Natural killer cell (primary cell): ENCODE measurements at regions not wholly inside any gene's neighbourhood (a gene's known extent, or its start where the extent isn't known, plus 50 kb on each side); places are given as distances from the start of the nearest gene placed in this dataset.

ENCODE experiments used
- ATAC-seq, 3 donors: fragments of 150-1000 bp in 2 of 3; fragments of 200-7000 bp in 1 of 3; cut with Tn5 transposase; 1 replicate in 1 of 3; 2 replicates in 2 of 3; pipeline ENCODE4 v1.10.0; 2021; ENCODE audit warnings: mild to moderate bottlenecking in 2 of 3, moderate library complexity in 2 of 3
- DNase-seq, 2 donors: peaks; one replicate each; pipeline versions ENCODE4 v3.0.0 to v3.0.0-alpha.2; 2013 to 2021; ENCODE audit warnings: mixed read lengths in 1 of 2
- H3K27ac ChIP-seq: one replicate; pipeline ENCODE4 v1.5.1; 2013; ENCODE audit warnings: mild to moderate bottlenecking, low read length
- H3K27me3 ChIP-seq: one replicate; pipeline ENCODE4 v1.6.1; 2013; ENCODE audit warnings: low read length; ENCODE audit not compliant: control insufficient read depth, insufficient read depth
- H3K36me3 ChIP-seq: one replicate; pipeline ENCODE4 v1.6.1; 2013; ENCODE audit warnings: low read length; ENCODE audit not compliant: control insufficient read depth, insufficient read depth
- H3K4me1 ChIP-seq: one replicate; pipeline ENCODE4 v1.6.1; 2013; ENCODE audit warnings: low read length; ENCODE audit not compliant: control insufficient read depth, insufficient read depth
- H3K4me3 ChIP-seq: one replicate; pipeline ENCODE4 v1.5.1; 2013; ENCODE audit warnings: low read length
- H3K9me3 ChIP-seq: one replicate; pipeline ENCODE4 v1.6.1; 2013; ENCODE audit warnings: low read length; ENCODE audit not compliant: control insufficient read depth, insufficient read depth
- H3K27ac Mint-ChIP-seq, 2 donors: one replicate each; pipeline ENCODE4 v1.8.0; 2022; ENCODE audit warnings: mild to moderate bottlenecking in 2 of 2, mixed read lengths in 2 of 2, moderate library complexity in 1 of 2
- H3K27me3 Mint-ChIP-seq, 2 donors: one replicate each; pipeline ENCODE4 v1.8.0; 2022; ENCODE audit warnings: low read depth in 2 of 2, mixed read lengths in 2 of 2
- H3K36me3 Mint-ChIP-seq: one replicate; pipeline ENCODE4 v1.8.0; 2022; ENCODE audit warnings: mixed read lengths
- H3K4me1 Mint-ChIP-seq, 2 donors: one replicate each; pipeline ENCODE4 v1.8.0; 2022; ENCODE audit warnings: mixed read lengths in 2 of 2
- H3K4me3 Mint-ChIP-seq: one replicate; pipeline ENCODE4 v1.8.0; 2022; ENCODE audit warnings: mild to moderate bottlenecking, moderate library complexity, mixed read lengths
- H3K9me3 Mint-ChIP-seq, 2 donors: one replicate each; pipeline ENCODE4 v1.8.0; 2022; ENCODE audit warnings: mixed read lengths in 2 of 2
- WGBS: methylation state at CpG from one replicate; pipeline ENCODE4 v1.1.7; 2013; ENCODE audit warnings: missing lambda C conversion rate; ENCODE audit not compliant: insufficient coverage; 5-methylcytosine and 5-hydroxymethylcytosine counted together
- intact Hi-C: fragments of 100-400 bp; cut with micrococcal nuclease; formaldehyde crosslinking; loops from one replicate; pipeline ENCODE4 v1.14.2; 2022
- TF ChIP-seq, protein P1 (sequence below): fragments of 200-600 bp; IDR thresholded peaks from one replicate; pipeline ENCODE4 v1.8.0; 2022; ENCODE audit warnings: antibody characterized with exemption

DNA sequence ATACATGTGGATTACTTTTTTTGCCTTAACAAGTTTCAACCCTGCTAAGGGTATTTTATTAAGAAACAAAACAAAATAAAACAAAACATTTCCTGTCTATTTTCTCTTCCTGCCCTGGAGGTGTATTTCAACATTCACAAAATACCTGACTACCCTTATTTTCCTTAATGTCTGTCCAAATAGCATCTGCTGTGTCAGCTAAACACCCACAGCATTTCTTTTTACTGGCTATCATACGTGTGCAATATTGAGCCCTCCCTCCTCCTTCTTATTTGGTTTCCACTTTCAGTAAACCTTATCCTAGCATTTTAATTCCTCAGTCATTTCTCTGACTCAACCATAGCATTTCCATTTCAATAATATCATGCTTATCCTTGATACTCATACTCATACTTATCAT lies 1420.0 kb upstream of the ZEB2 start:
- Histone ChIP-seq H3K9me3 (no peaks in the 10 kb centered on the region), H3K36me3 (no peaks in the 10 kb centered on the region), H3K27me3 (no peaks in the 10 kb centered on the region), H3K4me3 (no peak overlapping the region), H3K4me1 (no peaks in the 10 kb centered on the region), H3K27ac (no peak overlapping the region)
- DNase-seq (no peak), ATAC-seq (no peak)
- H3K4me3 Mint-ChIP-seq = no peak overlapping the region
- no peak overlapping the region for H3K27ac Mint-ChIP-seq
- no peaks in the 10 kb centered on the region for H3K4me1 Mint-ChIP-seq
- TF ChIP-seq, protein P1, sequence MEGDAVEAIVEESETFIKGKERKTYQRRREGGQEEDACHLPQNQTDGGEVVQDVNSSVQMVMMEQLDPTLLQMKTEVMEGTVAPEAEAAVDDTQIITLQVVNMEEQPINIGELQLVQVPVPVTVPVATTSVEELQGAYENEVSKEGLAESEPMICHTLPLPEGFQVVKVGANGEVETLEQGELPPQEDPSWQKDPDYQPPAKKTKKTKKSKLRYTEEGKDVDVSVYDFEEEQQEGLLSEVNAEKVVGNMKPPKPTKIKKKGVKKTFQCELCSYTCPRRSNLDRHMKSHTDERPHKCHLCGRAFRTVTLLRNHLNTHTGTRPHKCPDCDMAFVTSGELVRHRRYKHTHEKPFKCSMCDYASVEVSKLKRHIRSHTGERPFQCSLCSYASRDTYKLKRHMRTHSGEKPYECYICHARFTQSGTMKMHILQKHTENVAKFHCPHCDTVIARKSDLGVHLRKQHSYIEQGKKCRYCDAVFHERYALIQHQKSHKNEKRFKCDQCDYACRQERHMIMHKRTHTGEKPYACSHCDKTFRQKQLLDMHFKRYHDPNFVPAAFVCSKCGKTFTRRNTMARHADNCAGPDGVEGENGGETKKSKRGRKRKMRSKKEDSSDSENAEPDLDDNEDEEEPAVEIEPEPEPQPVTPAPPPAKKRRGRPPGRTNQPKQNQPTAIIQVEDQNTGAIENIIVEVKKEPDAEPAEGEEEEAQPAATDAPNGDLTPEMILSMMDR = no peak
- H3K9me3 Mint-ChIP-seq = peaks cover 0 to 5% of the 10 kb centered on the region in 2 donors
- intact Hi-C loops = no loop called here
- WGBS = 77% methylated on average over 1 of the region's 1 CpG
- H3K27me3 Mint-ChIP-seq = no peaks in the 10 kb centered on the region
- H3K36me3 Mint-ChIP-seq = no peaks in the 10 kb centered on the region

DNA sequence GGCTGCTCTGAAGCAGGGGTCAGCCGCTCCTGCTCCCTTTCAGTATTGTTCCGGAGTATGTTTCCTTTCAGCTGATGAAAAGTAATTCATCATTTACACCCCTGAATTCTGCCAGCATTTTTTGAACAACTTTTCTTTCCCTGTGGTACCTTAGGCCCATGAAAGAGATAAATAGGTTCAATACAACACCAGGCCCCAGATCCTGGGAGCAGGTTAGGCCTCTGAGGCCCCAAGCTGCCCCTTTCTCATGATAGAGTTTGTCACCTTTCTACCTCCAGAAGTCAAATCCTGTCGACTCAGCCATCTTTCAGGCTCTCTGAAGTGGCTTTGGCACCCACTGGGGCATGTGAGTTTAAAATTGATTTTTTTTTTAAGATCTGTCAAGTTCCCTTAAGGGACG lies 1415.1 kb upstream of the ZEB2 start:
- no peak for DNase-seq
- no peak overlapping the region for H3K27ac Mint-ChIP-seq
- no peaks in the 10 kb centered on the region for H3K36me3 Mint-ChIP-seq
- Histone ChIP-seq H3K27me3 (no peaks in the 10 kb centered on the region), H3K27ac (no peak overlapping the region), H3K4me1 (no peaks in the 10 kb centered on the region), H3K36me3 (no peaks in the 10 kb centered on the region), H3K4me3 (no peak overlapping the region), H3K9me3 (no peaks in the 10 kb centered on the region)
- H3K4me3 Mint-ChIP-seq = no peak overlapping the region
- TF ChIP-seq, protein P1 = no peak
- H3K9me3 Mint-ChIP-seq = peaks cover 0 to 2% of the 10 kb centered on the region in 2 donors
- no peaks in the 10 kb centered on the region for H3K27me3 Mint-ChIP-seq
- intact Hi-C loops = no loop called here
- ATAC-seq = no peak
- no peaks in the 10 kb centered on the region for H3K4me1 Mint-ChIP-seq
- 90% methylated on average over 3 of the region's 4 CpGs for WGBS

DNA sequence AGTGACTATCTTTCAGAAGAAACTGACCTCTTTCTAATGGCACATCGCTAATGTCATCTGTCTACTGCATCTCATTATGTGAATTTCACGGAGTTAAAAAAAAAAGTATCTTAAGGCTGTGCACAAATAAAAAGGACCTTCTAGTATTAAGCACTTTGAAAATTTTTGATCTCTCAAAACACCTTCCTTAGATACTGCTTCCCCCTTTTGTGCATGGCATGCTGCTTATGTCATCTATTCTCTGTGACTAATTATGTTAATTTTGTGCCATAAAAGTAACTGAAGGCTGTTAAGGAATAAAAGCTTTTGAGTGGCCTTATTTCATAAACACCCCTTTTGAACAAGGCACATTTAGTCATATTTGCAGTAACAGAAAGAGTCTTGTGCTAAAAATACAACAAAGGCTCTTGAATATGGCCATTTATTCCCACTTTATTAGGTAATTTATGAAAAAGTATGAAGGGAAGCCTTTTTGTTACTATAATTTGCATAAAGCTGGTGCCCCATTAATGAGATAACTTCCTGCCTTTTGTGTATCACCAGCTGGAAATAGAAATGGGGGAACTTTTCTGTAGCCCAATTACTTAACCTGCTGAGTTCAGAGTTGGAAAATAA lies 1412.0 kb upstream of the ZEB2 start:
- 97% methylated on average over 2 of the region's 2 CpGs for WGBS
- Histone ChIP-seq H3K9me3 (no peaks in the 10 kb centered on the region), H3K27me3 (no peaks in the 10 kb centered on the region), H3K4me1 (no peaks in the 10 kb centered on the region), H3K4me3 (no peak overlapping the region), H3K36me3 (no peaks in the 10 kb centered on the region), H3K27ac (no peak overlapping the region)
- intact Hi-C loops = no loop called here
- H3K27ac Mint-ChIP-seq = no peak overlapping the region
- DNase-seq = no peak
- no peak overlapping the region for H3K4me3 Mint-ChIP-seq
- peaks cover 0 to 2% of the 10 kb centered on the region in 2 donors for H3K9me3 Mint-ChIP-seq
- H3K36me3 Mint-ChIP-seq = no peaks in the 10 kb centered on the region
- no peaks in the 10 kb centered on the region for H3K27me3 Mint-ChIP-seq
- no peak for ATAC-seq
- TF ChIP-seq, protein P1 = no peak
- H3K4me1 Mint-ChIP-seq = no peaks in the 10 kb centered on the region

DNA sequence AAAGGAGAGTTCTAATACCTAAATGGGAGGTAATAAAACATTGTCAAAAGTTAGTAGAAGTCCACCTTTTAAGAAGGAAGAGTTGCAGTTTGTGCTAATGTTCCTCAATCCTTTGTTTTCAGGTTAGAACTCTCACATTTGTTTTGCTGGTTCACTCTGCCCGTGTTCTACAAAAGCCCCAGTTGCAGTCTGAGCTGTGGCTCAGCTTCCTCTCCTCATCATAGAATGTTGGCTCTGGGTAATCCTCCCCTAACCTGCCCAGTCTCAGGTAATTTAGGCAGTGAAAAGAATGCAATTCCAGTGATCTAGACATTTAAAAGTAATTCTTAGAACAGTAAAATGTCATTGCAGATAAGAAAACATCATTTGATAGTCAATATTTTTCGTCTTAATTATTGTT lies 1410.4 kb upstream of the ZEB2 start:
- Histone ChIP-seq H3K27ac (no peak overlapping the region), H3K36me3 (no peaks in the 10 kb centered on the region), H3K9me3 (no peaks in the 10 kb centered on the region), H3K4me3 (no peak overlapping the region), H3K27me3 (no peaks in the 10 kb centered on the region), H3K4me1 (no peaks in the 10 kb centered on the region)
- no peak overlapping the region for H3K4me3 Mint-ChIP-seq
- H3K27me3 Mint-ChIP-seq = no peaks in the 10 kb centered on the region
- H3K9me3 Mint-ChIP-seq = peaks cover 0 to 2% of the 10 kb centered on the region in 2 donors
- intact Hi-C loops = no loop called here
- DNase-seq = no peak
- no peak overlapping the region for H3K27ac Mint-ChIP-seq
- WGBS = 82% methylated on average over 1 of the region's 2 CpGs
- TF ChIP-seq, protein P1 = no peak
- ATAC-seq = no peak
- no peaks in the 10 kb centered on the region for H3K4me1 Mint-ChIP-seq
- H3K36me3 Mint-ChIP-seq = no peaks in the 10 kb centered on the region
